Neural progenitor cell (in vitro differentiated cells): ENCODE measurements at regions not wholly inside any gene's neighbourhood (a gene's known extent, or its start where the extent isn't known, plus 50 kb on each side); places are given as distances from the start of the nearest gene placed in this dataset.

ENCODE experiments used
- EZH2 ChIP-seq: fragments of 200-600 bp; sonication (generic); IDR thresholded peaks from 2 replicates; pipeline ENCODE4 v1.6.1; 2017; ENCODE audit warnings: antibody characterized with exemption, mild to moderate bottlenecking, moderate library complexity
- TF ChIP-seq, protein P1 (sequence below): fragments of 200-600 bp; sonication (generic); IDR thresholded peaks from 2 replicates; pipeline ENCODE4 v1.5.1; 2017; ENCODE audit warnings: antibody characterized with exemption, mild to moderate bottlenecking

DNA sequence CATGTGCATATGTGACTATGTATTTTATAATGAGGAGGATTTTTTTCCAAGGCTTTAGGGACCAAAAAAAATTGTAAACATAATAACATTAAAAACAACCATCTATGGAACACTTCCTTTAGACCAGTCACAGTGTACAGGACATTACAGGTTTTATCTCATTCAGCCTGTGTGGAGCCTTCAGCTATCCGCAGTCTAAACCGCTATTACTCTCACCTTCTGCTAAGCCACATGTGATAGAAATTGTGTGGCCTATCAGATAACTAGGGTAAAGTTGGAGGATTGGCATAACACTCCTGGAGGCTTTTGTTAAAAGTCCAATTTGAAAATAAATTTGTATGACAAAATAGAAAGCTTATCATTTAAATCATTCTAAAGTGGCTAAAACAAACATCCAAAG is 281.2 kb upstream of the TMTC1 start:
- TF ChIP-seq, protein P1, sequence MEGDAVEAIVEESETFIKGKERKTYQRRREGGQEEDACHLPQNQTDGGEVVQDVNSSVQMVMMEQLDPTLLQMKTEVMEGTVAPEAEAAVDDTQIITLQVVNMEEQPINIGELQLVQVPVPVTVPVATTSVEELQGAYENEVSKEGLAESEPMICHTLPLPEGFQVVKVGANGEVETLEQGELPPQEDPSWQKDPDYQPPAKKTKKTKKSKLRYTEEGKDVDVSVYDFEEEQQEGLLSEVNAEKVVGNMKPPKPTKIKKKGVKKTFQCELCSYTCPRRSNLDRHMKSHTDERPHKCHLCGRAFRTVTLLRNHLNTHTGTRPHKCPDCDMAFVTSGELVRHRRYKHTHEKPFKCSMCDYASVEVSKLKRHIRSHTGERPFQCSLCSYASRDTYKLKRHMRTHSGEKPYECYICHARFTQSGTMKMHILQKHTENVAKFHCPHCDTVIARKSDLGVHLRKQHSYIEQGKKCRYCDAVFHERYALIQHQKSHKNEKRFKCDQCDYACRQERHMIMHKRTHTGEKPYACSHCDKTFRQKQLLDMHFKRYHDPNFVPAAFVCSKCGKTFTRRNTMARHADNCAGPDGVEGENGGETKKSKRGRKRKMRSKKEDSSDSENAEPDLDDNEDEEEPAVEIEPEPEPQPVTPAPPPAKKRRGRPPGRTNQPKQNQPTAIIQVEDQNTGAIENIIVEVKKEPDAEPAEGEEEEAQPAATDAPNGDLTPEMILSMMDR, result no peak
- no peak for TF ChIP-seq EZH2
